Breast epithelium (tissue), 3 donors: ENCODE measurements at regions not wholly inside any gene's neighbourhood (a gene's known extent, or its start where the extent isn't known, plus 50 kb on each side); places are given as distances from the start of the nearest gene placed in this dataset.

ENCODE experiments used
- POLR2A ChIP-seq: fragments of 450-650 bp; IDR thresholded peaks from one replicate; pipeline ENCODE4 v1.6.1; 2016; ENCODE audit warnings: antibody characterized with exemption, mild to moderate bottlenecking, moderate library complexity
- POLR2AphosphoS5 ChIP-seq, 3 donors: sonication (generic); formaldehyde crosslinking; IDR thresholded peaks; one replicate each; pipeline ENCODE4 v1.6.1; 2017; ENCODE audit warnings: antibody characterized with exemption in 3 of 3
- TF ChIP-seq, protein P1 (sequence below), 3 donors: fragments of 450-650 bp; IDR thresholded peaks; one replicate each; pipeline ENCODE4 v1.5.1; 2016 to 2017; ENCODE audit warnings: antibody characterized with exemption in 3 of 3, mild to moderate bottlenecking in 3 of 3, moderate library complexity in 3 of 3

DNA sequence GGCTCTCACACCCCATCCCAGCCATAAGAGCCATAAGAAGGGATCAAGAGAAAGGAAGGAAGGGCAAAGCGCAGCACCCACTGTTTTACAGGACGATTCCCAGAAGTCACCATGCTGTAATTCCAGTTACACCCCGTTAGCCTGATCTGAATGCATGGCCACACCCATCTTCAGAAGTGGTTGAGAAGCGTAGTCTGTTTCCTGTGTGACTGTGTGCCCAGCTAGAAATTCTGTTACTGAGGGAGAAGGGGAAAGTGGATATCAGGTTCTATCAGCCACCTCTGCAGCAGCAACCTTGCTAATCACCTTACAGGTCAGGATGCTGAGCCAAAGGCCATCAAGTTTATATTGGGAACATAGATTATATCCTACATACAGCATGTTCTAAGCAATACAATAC, 260.0 kb downstream of the ABHD5 start:
- TF ChIP-seq POLR2A (no peak), POLR2AphosphoS5 (IDR thresholded peaks at IDR 0.05) (no peak)
- TF ChIP-seq, protein P1, sequence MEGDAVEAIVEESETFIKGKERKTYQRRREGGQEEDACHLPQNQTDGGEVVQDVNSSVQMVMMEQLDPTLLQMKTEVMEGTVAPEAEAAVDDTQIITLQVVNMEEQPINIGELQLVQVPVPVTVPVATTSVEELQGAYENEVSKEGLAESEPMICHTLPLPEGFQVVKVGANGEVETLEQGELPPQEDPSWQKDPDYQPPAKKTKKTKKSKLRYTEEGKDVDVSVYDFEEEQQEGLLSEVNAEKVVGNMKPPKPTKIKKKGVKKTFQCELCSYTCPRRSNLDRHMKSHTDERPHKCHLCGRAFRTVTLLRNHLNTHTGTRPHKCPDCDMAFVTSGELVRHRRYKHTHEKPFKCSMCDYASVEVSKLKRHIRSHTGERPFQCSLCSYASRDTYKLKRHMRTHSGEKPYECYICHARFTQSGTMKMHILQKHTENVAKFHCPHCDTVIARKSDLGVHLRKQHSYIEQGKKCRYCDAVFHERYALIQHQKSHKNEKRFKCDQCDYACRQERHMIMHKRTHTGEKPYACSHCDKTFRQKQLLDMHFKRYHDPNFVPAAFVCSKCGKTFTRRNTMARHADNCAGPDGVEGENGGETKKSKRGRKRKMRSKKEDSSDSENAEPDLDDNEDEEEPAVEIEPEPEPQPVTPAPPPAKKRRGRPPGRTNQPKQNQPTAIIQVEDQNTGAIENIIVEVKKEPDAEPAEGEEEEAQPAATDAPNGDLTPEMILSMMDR (IDR thresholded peaks at IDR 0.05) = no peak
